ENCODE measurements at regions not wholly inside any gene's neighbourhood (a gene's known extent, or its start where the extent isn't known, plus 50 kb on each side); places are given as distances from the start of the nearest gene placed in this dataset.

DNA sequence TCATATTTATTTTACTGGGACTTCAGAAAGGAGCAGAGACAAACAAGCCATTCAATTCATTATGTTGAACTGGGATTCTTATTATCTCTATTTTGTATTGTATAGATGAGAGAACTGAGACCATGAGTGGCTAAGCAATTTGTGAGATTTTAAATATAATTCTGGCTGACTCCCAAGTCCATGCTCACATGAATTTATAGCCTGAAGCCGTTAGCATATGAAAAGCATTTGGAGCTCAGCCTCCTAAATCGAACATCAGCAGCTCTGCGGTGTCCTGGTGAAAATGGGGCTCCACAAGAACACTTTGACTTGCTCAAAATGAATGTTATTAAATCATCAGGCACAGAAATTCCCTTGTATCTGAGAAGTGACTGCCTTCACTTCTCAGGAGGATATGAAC is 96.8 kb upstream of the DPT start:
- no peak overlapping the region for H3K4me3 Mint-ChIP-seq (ENCODE audit: unreplicated experiment)
- Histone ChIP-seq H3K4me3 (ENCODE audit: low read depth, low read length) (no peak overlapping the region), H3K4me1 (peaks cover 3% of the 10 kb centered on the region), H3K36me3 (ENCODE audit: control insufficient read depth, insufficient read depth, low read length) (no peaks in the 10 kb centered on the region), H3K9me3 (no peaks in the 10 kb centered on the region), H3K27me3 (replicated peaks; ENCODE audit: control insufficient read depth, insufficient read depth, low read length) (no peaks in the 10 kb centered on the region)
- ChIA-PET POLR2A (no interaction called here), CTCF (no interaction called here)
- BruUV-seq (replicated peaks): no TSS peak
- TF ChIP-seq, protein P1, sequence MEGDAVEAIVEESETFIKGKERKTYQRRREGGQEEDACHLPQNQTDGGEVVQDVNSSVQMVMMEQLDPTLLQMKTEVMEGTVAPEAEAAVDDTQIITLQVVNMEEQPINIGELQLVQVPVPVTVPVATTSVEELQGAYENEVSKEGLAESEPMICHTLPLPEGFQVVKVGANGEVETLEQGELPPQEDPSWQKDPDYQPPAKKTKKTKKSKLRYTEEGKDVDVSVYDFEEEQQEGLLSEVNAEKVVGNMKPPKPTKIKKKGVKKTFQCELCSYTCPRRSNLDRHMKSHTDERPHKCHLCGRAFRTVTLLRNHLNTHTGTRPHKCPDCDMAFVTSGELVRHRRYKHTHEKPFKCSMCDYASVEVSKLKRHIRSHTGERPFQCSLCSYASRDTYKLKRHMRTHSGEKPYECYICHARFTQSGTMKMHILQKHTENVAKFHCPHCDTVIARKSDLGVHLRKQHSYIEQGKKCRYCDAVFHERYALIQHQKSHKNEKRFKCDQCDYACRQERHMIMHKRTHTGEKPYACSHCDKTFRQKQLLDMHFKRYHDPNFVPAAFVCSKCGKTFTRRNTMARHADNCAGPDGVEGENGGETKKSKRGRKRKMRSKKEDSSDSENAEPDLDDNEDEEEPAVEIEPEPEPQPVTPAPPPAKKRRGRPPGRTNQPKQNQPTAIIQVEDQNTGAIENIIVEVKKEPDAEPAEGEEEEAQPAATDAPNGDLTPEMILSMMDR (IDR thresholded peaks at IDR 0.05; ENCODE audit: insufficient read depth in 1 of 2, low read depth in 1 of 2, low read length in 1 of 2, severe bottlenecking in 1 of 2, unreplicated experiment in 1 of 2): no peak
- H3K4me1 Mint-ChIP-seq (ENCODE audit: low read depth, unreplicated experiment): peaks cover 10% of the 10 kb centered on the region
- DNase-seq: no peak
- intact Hi-C loops (cut with micrococcal nuclease; ENCODE audit: unreplicated experiment): no loop called here
- H3K36me3 Mint-ChIP-seq (ENCODE audit: insufficient read depth, unreplicated experiment): no peaks in the 10 kb centered on the region
- no peak overlapping the region for H3K27ac Mint-ChIP-seq (ENCODE audit: unreplicated experiment)
- no peaks in the 10 kb centered on the region for H3K27me3 Mint-ChIP-seq (ENCODE audit: insufficient read depth, unreplicated experiment)
- peaks cover 31% of the 10 kb centered on the region for H3K9me3 Mint-ChIP-seq (ENCODE audit: unreplicated experiment)

DNA sequence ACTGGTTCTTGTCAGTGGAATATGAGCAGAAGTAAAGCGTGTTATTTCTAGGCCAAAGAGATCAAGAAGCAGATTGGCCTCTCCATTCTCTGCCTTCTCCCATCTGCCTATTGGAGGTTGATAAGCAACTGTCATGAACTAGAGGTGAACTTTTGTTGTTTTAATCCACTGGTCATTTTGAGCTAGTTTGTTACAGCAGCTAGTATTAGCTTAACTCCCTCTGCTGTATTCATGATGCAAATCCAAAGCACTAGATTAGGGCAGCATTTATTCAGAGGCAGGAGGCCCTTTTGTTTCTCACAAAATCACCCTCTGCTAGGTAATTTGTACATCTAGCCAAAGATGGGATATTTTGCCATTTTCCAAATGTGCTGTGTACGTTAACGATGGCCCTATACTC is 97.3 kb upstream of the DPT start:
- Mint-ChIP-seq H3K27ac (ENCODE audit: unreplicated experiment) (no peak overlapping the region), H3K4me3 (ENCODE audit: unreplicated experiment) (no peak overlapping the region), H3K4me1 (ENCODE audit: low read depth, unreplicated experiment) (peaks cover 14% of the 10 kb centered on the region), H3K9me3 (ENCODE audit: unreplicated experiment) (peaks cover 27% of the 10 kb centered on the region), H3K27me3 (ENCODE audit: insufficient read depth, unreplicated experiment) (no peaks in the 10 kb centered on the region), H3K36me3 (ENCODE audit: insufficient read depth, unreplicated experiment) (no peaks in the 10 kb centered on the region)
- Histone ChIP-seq H3K9me3 (no peaks in the 10 kb centered on the region), H3K4me3 (ENCODE audit: low read depth, low read length) (no peak overlapping the region), H3K27me3 (replicated peaks; ENCODE audit: control insufficient read depth, insufficient read depth, low read length) (no peaks in the 10 kb centered on the region), H3K36me3 (ENCODE audit: control insufficient read depth, insufficient read depth, low read length) (no peaks in the 10 kb centered on the region), H3K4me1 (peaks cover 7% of the 10 kb centered on the region)
- BruUV-seq (replicated peaks): no TSS peak
- intact Hi-C loops (cut with micrococcal nuclease; ENCODE audit: unreplicated experiment): no loop called here
- DNase-seq: no peak
- TF ChIP-seq, protein P1 (IDR thresholded peaks at IDR 0.05; ENCODE audit: insufficient read depth in 1 of 2, low read depth in 1 of 2, low read length in 1 of 2, severe bottlenecking in 1 of 2, unreplicated experiment in 1 of 2): no peak
- CTCF ChIA-PET: no interaction called here
- POLR2A ChIA-PET: no interaction called here

DNA sequence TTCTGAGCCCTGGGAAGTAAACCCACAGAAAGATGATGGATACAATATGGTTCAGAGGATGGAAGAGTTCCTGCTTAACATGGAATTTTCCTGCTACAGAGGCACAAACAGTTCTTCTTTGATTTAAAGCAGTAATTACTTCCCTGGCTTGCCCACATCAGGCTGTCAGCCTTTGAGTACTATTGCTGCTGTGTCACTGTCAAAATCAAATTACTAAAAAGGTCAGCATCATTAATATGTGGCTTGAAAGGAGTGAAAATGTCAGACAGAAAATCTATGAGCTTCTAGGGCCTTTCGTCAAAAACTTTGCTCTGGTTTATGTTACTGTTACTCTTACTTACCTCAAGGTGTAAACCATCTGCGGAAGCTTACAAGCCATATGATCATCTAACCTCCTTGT is 98.6 kb upstream of the DPT start:
- Histone ChIP-seq H3K27me3 (replicated peaks; ENCODE audit: control insufficient read depth, insufficient read depth, low read length) (no peaks in the 10 kb centered on the region), H3K36me3 (ENCODE audit: control insufficient read depth, insufficient read depth, low read length) (no peaks in the 10 kb centered on the region), H3K9me3 (no peaks in the 10 kb centered on the region), H3K4me1 (peaks cover 20% of the 10 kb centered on the region), H3K4me3 (ENCODE audit: low read depth, low read length) (no peak overlapping the region)
- Mint-ChIP-seq H3K27me3 (ENCODE audit: insufficient read depth, unreplicated experiment) (no peaks in the 10 kb centered on the region), H3K9me3 (ENCODE audit: unreplicated experiment) (peaks cover 27% of the 10 kb centered on the region), H3K4me3 (ENCODE audit: unreplicated experiment) (no peak overlapping the region), H3K36me3 (ENCODE audit: insufficient read depth, unreplicated experiment) (no peaks in the 10 kb centered on the region), H3K4me1 (ENCODE audit: low read depth, unreplicated experiment) (peaks cover 24% of the 10 kb centered on the region), H3K27ac (ENCODE audit: unreplicated experiment) (no peak overlapping the region)
- TF ChIP-seq, protein P1 (IDR thresholded peaks at IDR 0.05; ENCODE audit: insufficient read depth in 1 of 2, low read depth in 1 of 2, low read length in 1 of 2, severe bottlenecking in 1 of 2, unreplicated experiment in 1 of 2): no peak
- intact Hi-C loops (cut with micrococcal nuclease; ENCODE audit: unreplicated experiment): no loop called here
- DNase-seq: no peak
- POLR2A ChIA-PET: no interaction called here
- CTCF ChIA-PET: no interaction called here
- BruUV-seq (replicated peaks): no TSS peak

All from Caco-2 (cell line).